ENCODE measurements at regions not wholly inside any gene's neighbourhood (a gene's known extent, or its start where the extent isn't known, plus 50 kb on each side); places are given as distances from the start of the nearest gene placed in this dataset.
A peak's percentile ranks its signal among the peaks of the same experiment; 100 is the strongest.

DNA sequence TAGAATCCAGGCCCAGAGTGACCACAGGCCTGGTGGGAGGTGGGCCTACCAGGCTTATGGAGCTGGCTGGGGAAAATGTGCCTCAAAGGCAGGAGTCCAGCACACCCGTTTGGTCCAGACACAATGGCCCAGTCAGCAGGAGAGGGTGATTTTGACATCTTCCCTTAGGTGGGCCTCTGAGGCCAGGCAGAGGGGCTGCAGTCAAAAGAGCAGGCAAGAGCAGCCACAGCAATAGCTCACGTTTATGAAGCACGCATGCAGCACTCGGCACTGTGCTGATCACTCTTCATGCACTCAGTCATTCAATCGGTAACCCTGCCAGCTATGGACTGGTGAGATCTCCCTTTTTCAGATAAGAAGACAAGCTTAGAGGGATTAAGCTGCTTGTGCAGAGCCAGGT, 146.8 kb downstream of the LRIG2 start:
- DNase-seq (ENCODE audit: low spot score), result no peak

DNA sequence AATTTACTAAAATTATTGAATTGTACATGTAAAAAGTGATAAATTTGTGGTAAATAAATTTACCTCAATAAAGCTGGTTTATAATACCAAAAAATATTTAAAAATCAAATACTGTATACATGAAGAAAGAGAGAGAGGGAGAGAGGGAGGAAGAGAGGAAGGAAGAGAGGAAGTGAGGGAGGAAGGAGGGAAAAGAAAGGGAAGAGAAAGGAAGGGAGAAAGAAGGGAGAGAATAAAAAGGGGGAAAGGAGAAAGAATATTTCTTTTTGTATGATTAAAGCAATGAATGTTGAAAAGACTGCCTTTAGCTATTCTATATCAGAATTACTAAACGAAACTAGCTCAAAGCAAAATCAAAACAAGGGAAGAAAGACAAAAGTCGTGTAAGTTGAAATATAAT, 150.0 kb downstream of the LRIG2 start:
- DNase-seq (ENCODE audit: low spot score), result no peak

DNA sequence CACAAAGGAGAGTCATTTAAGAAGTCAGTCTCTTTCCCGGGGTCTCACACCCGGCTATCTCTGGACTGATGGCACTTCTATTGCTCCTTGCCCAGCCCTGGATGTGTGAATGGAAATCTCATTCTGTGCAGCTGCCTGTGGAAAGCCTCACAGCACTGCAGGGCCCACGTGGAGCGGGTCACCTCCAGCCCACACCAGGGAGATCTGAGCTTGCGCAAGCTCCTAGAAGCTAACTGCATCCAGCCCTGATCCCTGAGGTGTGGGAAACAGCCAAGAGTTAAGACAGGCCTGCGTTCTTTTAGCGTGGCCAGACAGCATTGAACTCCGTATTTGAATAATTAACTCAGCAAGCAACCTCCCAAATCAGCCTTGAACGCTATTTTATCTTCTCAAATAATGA, 150.5 kb downstream of the LRIG2 start:
- no peak for DNase-seq (ENCODE audit: low spot score)

DNA sequence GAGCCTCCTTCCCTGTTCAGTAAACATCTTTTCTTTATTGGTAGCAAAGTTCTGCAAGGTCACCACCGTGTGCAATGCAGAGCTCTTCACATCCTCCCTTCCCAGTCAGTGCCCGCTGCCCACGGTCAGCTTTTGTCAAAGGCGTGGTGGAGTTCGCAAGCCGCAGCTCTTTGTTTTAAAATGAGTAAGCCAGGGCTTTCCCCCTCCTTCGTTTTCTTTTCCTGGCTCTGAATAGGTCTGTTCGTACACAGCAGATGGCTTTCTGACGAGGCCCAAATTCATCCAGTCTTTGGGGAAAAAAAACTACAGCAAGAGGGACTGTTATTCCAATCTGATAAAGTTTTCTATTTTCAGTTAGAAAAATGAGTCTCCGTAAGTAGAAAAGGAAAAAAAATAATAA, 153.2 kb downstream of the LRIG2 start:
- no peak for DNase-seq (ENCODE audit: low spot score)

DNA sequence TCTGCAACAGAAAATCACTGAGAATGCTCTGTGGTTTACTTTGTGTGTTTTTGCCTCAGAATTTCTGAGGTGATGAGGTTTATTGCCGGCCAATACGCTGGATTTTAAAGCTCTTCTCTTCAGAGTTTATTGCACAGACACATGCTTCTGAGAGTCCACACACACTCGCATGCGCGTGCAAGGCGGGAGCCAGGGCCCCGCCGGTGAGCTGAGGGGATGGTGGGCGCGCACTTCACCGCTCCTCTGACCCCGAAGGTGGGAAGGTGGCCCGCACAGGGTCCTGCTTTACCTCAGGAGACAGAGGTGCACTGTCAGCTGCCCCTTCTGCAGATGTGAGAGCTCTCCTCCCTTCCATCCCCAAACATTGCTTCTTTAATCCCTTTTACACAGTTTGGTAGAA, 158.4 kb upstream of the MAGI3 start:
- no peak for DNase-seq (ENCODE audit: low spot score)

DNA sequence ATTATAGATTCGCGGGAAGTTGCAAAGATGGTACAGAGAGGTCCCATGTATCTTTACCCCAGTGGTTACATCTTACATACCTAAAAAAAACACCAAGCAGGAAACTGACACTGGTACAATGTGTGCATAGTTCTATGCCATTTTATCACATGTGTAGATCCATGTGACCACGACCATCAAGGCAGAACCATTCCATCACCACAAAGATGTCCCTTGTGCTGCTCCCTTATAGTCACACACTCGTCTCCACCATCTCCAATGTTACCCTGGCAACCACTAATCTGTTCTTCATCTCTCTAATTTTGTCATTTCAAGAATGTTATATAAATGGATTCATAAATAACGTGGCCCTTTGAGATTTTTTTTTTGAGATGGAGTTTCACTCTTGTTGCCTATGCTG, 156.9 kb upstream of the MAGI3 start:
- no peak for DNase-seq (ENCODE audit: low spot score)

DNA sequence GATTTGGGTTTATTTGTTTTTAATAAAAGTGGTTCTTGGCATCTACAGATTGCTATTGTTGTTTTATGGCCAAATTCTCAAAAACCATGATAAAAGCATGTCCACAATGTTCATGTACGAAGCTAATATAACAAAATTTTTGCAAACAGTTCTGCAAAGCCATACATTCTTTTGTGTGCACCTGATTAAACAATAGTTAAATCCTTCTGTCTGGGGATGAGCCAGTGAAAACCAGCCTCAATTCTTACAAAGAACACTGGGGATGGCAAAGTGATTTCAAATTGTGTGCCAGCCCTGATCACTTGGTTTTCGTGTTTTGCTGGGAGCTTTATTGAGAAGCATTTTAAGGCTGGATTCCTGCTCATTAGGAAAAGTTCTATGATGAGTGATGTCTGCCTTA, 149.1 kb upstream of the MAGI3 start:
- no peak for DNase-seq (ENCODE audit: low spot score)

DNA sequence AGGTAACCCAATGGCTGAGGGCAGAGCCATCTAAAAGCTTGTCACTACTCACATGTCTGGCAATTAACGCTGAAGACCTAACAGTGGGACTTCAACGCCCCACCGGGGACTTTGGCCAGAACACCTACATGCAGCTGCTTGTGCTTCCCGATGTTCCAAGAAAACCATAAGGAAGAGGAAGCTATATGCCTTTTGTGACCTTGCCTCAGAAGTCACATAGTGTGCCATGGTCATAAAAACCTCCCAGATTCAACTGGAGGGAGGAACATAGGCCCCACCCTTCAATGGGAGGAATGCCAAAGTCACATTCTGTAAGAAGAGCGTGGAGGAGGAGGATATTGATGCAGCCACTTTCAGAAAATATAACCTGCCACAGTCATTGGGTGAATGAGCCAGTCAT, 147.8 kb upstream of the MAGI3 start:
- DNase-seq (ENCODE audit: low spot score), result no peak

DNA sequence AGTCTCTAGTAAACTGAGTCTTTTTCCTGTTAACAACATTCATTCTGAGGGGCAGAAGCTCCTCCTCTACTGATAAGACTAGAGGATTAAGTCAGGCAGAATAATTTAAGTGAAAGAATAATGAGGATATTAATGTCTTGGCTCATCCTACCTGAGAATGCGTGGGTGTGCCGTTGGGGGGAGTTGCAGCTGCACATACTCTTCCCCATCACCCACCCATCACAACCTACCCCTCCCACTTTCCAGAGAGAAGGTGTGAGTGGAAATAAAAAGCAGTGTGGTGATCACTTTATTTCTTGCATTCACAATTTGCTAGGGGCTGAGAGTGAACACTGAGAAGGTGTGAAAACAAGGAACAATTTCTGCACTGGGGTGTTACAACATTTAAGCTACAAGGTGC, 146.8 kb upstream of the MAGI3 start:
- DNase-seq (ENCODE audit: low spot score), result no peak

DNA sequence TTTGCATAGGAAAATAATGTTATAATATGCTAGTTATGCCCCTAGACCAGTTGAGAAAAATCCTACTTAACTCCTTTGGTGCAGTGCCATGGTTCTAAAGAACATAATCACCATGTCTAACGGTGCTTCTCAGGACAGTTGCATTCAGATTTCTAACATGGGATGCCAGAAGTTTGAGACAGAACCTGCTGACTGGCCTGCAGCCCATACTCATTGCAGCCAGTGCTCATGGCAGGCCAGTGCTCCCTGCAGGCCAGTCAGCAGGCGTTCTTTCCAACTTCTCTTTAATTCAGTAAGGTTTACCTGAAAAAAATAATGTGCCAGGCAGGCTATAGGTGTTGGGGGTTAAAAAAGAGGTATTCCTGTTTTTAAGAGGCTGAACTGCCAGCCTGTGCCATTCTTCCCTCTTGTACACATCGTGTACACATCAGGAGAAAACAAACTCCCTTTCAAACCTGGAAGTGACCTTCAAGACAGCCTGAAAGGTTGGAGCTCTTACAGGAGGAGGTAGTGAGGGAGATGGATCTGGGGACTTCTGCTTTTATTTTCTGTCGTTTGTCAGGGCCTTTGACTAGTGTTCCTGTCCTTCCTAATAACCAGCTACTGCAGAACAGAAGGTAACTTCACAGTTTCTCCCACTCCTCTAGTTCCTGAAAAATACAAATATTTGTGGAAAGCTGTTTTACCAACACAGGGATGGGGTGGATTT, 146.0 kb upstream of the MAGI3 start:
- no peak for DNase-seq (ENCODE audit: low spot score)

DNA sequence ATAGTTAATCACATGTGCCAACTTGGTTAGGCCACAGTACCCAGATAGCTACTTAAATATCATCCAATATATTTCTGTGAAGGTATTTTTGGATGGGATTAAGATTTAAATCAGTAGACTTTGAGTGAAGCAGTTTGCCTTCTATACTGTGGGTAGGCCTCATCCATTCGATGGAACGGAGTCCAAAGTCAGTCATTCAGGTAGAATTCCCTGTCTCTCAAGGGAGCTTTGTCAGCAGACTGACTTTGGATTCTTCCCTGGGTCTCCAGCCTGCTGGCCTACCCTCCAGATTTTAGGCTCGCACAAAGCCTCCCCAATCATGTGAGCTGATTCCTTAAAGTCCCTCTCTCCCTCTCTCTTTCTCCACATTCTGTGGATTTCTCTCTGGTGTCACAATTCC, 145.1 kb upstream of the MAGI3 start:
- DNase-seq (ENCODE audit: low spot score), result no peak

DNA sequence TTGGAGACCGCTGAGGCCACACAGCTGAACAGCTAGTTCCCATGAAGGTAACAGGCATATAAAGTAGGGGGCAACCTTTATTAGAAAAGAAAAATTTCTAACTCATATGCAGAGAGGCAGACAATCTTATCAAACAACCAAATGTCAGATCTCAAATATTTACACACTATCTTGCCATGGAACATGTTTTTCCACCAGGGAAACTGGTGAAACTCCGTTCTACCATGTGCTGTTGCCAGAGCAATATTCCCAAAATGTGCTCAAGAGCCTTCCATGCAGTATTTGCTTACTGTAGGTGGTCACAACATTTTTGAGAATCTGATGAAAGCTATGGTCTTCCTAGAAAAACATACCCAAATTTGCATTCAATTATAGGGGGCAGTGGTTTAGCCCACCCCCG, 143.4 kb upstream of the MAGI3 start:
- no peak for DNase-seq (ENCODE audit: low spot score)

DNA sequence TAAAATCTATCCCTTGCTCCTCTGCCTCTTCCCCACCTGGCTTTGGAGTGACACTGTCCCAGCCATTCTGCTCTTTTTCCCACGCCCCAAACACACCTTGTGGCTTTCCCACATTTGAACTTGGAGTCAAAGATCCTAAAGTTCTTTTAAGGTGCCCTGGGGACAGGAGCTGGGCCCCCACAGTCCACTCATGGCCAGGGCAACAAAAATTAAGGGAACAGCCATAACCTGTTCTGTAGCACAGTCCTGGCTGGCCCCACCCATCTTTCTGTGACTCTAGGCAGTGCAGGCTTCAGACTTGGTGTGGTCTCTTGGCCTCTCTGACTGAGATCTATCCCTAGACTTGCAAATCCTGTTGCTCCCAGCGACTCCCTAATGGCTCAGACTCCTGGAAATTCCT, 143.0 kb upstream of the MAGI3 start:
- no peak for DNase-seq (ENCODE audit: low spot score)

DNA sequence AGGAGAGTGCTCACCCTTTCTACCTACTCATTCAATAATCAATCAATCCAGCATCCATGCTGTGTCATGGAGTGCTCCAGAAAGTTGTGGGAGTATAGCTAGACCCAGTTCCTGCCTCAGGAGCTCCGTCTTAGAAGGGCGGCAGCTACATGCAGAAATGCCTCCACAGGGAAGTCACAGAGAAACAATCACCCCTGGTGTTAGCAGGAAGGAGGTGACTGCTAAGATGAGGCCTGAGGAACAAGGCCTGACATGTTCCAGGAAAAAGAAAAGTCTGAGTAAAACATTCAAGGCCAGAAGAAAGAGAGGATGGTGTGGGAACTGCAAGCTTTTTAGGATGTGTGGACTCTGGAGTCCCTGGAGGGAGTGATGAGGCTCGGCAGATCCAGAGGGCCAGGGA, 142.5 kb upstream of the MAGI3 start:
- DNase-seq (ENCODE audit: low spot score), result no peak

DNA sequence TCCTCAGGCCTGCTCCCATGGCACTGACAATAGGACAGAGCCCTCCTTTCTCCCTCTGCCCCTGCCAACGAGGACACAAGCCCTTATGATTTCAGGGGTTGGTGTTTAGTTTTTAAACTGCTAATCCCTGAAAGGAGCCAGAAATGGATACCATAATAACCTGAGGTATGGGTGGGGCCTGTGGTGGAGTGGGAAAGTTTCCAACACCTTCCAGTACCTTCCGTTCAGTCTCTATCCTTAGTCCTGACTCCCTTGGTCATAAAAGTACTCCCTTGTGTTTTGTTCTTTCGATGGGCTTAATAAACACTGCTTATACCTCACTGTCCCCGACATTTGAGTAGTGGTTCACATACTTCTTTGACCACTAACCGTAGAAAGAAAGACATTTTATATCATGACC, 141.8 kb upstream of the MAGI3 start:
- no peak for DNase-seq (ENCODE audit: low spot score)

DNA sequence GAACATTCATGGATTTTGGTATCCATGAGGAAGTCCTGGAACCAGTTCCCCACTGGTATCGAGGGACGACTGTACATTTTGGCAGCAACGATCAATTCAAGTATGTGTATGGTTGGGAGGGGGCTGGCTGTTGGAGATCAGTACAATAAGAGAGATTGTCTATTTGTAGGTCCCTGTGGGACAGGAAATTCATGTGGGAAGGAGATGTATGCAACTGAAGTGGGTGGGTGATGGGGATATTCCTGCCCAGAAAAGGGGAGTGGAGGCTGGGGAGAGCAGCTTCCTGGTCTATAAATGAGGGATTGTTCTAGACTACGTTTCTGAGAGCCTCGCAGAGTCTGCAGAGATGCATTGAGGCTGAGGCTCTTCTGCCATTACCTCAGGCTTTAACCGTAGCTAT, 140.2 kb upstream of the MAGI3 start:
- DNase-seq (ENCODE audit: low spot score), result no peak

DNA sequence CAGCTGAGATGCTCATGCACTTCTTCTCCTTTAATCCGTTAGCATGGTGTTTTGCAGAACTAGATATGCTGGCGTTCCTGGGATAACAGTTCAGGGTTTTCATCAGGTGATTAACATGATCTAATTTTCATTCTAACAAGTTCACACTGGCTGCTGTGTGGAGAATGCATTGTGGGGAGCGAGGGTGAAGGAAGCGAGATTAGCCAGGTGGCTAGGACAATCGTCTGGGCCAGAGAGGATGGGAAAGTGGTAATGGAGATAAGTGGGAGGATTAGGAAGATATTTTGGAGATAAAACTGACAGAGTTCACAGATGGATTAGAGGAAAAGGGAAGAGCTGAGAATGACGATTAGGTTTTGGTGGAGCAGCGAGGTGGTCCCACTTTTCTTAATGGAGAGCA, 138.1 kb upstream of the MAGI3 start:
- DNase-seq (ENCODE audit: low spot score), result no peak

DNA sequence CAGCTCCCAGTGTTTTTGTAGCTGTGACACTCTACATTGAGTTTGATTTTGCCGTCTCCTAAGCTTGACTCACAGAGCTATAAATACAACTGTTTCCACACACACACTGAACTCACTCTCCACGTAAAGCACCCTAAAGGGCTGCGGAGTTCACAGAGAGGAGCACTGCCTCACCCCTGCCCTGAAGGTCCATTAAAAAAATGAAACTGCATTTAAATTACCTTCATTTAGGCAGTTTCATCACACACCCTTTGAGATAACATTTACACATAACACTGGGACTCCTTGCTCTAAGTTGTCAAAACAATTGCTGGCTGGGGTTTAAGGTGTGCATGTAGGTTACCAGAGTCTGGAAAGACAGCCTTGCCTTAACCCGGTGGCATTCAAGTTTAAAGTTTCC, 137.1 kb upstream of the MAGI3 start:
- DNase-seq (ENCODE audit: low spot score), result no peak

DNA sequence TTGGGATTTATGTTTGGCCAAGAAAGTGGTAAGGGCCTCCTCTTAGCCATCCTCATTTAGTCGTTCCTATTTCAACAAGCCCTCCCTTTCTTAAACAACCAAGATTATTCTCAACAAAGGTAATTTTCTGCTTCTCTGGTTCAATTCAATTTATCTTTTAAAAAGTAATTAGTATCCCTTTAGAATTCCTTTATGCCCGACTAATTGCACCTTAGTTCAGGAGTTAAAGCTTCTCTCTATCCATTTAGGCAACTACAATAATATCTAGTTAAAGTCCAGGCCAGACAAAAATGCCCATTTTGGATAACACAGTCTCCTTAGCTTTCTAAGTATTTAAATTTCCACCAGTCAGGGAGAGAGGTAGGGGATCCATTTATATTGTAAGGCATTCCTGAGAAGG, 136.7 kb upstream of the MAGI3 start:
- DNase-seq (ENCODE audit: low spot score), result no peak

DNA sequence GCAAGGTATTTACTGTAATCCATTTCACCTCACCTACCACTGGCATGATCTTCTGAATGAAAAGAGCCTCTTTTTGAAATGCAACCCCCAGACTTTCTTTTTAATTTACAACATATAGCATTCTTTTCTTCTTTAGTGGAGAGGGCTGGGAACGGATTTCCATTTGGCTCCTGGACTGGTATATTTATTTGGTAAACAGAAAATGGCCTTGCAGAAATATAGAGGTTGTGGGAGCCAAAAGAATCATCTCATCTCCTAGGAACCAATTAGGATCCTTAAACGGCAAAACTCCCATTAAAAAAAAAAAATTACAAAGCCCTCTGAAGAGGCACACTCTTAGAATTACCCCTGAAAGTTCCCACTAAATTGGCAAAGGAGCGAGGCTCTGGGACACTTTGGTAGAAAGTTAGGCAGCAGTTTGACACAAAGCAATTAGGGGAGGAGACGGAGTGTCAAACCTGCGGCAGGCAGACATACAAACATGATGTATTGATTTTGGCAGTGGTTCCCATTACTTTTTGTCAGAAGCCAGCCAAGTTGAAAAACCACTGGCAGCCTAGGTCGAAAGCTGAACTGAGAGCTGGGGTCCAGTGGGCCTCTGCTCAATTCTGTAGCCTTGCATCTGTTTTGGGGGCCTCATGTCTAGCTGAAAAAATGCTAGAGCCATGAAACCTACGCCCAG, 135.1 kb upstream of the MAGI3 start:
- peak; percentile 36 for DNase-seq (ENCODE audit: low spot score)

DNA sequence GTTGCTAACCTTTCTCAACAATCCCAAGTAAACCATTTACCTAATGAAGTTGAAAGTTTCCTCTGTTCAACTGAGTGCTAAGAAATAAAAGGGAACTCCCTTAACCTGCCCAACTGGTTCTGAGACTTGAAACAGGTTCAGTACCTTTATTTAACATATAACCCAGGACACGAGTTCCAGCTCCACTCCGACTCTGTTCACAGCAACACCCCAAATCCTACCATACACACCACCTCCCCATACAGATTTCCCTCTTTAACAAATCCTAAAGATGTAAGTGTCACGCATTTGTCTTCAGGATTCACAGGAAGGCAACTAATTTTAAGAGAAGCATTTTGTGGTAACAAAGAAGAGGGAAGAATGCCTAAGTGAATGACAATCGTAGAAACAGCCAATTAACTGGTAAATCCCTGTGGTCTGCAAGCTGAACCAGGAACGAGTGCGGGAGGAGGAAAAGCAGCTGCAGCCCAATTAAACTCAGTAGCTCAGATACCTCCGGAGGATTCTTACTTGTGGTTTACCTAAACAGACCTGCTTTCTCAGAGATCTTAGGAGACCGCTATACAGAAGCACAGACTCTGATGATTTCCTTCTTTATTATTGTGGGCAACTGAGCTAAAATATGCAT, 134.5 kb upstream of the MAGI3 start:
- no peak for DNase-seq (ENCODE audit: low spot score)

DNA sequence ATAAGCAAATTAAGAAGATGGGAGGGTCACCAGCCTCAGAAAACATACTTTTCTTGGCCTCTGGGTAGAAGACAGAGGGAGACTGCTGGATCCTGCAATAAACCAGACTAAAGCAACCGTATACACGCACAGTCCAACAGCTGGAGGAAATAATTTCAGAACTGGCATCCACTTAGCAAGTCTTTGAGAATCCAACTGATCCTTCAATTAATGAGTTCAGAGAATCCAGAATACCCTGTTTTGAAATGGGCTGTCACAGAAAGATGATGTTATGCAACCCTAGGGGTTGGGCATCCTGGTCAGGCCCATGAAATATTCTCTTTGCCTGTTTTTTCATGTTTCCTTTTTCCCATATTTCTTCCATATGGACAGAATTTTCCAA, 134.0 kb upstream of the MAGI3 start:
- DNase-seq (ENCODE audit: low spot score), result no peak

DNA sequence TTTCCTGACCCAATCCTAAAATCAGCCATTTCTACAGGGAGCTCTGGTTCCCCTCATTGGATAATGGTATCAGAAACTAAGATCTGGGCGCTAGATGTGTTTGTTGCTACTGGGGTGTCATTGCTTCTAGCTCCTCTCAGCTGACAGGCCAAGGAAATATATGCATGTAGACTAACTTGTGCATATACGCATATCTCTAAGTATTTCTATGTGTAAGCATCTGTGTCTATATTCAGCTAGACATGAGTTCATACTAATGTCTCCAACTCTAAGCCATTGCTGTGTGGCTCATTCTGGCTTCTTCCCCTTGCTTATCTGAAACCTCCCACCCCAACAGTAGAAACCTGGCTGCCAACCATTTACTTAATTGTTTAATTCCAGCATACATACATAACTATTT, 130.3 kb upstream of the MAGI3 start:
- DNase-seq (ENCODE audit: low spot score), result no peak

DNA sequence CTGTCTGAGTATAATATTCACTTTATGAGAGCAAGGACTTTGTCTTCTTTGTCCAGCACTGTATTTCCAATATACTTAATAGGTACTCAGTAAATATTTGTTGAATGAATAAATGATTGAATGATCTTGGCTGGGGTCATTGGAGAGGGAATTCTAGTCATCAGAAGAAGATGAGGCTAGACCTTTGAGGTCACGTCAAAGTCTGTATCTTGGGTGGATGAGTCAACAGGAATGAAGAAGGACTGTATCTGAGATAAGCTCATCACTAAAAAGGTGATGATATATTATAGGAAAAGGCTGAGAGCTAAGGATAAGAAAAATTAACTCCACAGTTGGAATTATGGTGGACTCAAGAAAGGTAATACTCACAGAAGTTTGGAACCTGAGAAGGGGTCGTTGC, 125.1 kb upstream of the MAGI3 start:
- DNase-seq (ENCODE audit: low spot score), result no peak
